ENCODE measurements at regions not wholly inside any gene's neighbourhood (a gene's known extent, or its start where the extent isn't known, plus 50 kb on each side); places are given as distances from the start of the nearest gene placed in this dataset.

DNA sequence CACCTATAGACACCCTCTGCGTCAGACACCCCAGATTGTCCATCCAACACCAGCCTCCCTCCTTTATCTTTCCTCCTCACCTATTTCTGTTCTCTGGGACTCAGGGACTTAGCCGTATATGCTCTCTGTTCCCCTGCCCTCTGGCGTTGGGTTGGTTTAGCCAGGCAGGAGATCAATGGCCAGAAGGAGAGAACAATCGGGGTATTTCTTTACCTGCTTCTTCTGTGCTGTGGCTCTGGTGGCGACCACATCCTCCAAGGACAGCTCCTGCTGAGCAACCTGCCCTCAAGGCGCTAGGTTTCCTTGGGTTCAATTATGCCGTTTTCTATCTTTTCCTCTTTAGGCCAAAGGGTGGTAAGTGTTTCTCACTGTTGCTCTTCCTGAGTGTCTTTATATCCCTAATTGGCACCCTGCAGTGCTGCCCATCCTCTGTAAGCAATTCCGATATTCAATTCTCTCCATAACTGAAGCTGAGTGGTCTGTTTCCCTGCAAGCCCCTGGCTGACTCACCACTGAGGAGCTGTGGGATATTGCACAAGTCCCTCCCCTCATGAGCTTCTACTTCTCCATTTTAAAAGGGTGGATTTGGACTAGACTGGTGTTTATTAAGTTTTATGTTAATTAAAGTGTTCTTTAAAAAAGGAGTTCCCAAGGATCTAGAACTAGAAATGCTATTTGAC is 63.7 kb upstream of the TMTC4 start:
- TF ChIP-seq, protein P1, sequence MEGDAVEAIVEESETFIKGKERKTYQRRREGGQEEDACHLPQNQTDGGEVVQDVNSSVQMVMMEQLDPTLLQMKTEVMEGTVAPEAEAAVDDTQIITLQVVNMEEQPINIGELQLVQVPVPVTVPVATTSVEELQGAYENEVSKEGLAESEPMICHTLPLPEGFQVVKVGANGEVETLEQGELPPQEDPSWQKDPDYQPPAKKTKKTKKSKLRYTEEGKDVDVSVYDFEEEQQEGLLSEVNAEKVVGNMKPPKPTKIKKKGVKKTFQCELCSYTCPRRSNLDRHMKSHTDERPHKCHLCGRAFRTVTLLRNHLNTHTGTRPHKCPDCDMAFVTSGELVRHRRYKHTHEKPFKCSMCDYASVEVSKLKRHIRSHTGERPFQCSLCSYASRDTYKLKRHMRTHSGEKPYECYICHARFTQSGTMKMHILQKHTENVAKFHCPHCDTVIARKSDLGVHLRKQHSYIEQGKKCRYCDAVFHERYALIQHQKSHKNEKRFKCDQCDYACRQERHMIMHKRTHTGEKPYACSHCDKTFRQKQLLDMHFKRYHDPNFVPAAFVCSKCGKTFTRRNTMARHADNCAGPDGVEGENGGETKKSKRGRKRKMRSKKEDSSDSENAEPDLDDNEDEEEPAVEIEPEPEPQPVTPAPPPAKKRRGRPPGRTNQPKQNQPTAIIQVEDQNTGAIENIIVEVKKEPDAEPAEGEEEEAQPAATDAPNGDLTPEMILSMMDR (IDR thresholded peaks at IDR 0.05; ENCODE audit: insufficient read depth, low read depth, low read length, missing control alignments): no peak
- H3K4me3 ChIP-seq (ENCODE audit: low read length): no peak overlapping the region
- no peak for DNase-seq (ENCODE audit: low read depth)

GRCh38 chr13:100735494-100735893 is 60.9 kb upstream of the TMTC4 start:
- DNase-seq (ENCODE audit: low read depth): no peak
- TF ChIP-seq, protein P1 (IDR thresholded peaks at IDR 0.05; ENCODE audit: insufficient read depth, low read depth, low read length, missing control alignments): no peak
- no peak overlapping the region for H3K4me3 ChIP-seq (ENCODE audit: low read length)

DNA sequence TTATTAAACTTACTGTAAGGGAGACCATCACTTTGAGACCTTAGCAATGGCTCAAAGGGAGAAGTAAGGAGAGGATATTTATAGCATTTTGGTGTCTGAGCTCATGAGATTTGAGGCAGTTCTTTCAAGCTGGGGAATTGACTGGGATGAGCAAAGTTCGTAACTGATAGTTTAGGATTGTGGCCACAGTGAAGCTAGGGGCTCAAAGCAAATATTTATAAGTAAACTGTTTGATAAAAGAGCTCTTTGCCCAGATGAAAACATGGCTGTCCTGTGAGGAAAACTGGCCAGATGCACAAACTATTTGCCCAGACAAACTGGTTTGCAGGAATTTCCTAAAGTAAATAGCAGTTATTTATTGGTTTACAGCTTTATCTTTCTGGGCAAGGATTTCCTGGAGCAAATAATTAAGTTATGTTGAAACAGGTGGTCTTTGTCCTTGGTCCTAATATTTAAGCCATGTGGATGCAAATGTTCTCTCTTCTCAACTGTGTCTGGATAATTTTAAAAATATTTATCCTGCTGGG is 59.7 kb upstream of the TMTC4 start:
- no peak for DNase-seq (ENCODE audit: low read depth)
- TF ChIP-seq, protein P1 (IDR thresholded peaks at IDR 0.05; ENCODE audit: insufficient read depth, low read depth, low read length, missing control alignments): no peak

DNA sequence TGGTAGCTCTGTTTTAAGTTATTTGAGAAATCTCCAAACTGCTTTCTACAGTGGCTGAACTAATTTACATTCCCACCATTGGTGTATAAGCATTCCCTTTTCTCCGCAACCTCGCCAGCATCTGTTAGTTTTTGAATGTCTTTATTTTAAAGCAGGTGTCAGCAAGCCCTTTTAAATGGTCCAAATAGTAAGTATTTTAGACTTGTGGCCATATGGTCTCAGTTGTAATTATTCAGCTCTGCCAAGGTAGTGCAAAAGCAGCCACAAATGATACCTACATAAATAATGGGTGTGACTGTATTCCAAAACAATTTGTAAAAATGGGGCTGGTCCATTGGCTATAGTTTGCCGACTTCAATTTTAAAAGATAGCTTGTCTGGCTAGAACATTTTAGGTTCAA is 58.7 kb upstream of the TMTC4 start:
- TF ChIP-seq, protein P1 (IDR thresholded peaks at IDR 0.05; ENCODE audit: insufficient read depth, low read depth, low read length, missing control alignments): no peak
- DNase-seq (ENCODE audit: low read depth): no peak
- H3K4me3 ChIP-seq (ENCODE audit: low read length): no peak overlapping the region

More for the DNA sequence above, 59.7 kb upstream of the TMTC4 start:
- no peak overlapping the region for H3K4me3 ChIP-seq (ENCODE audit: low read length)

GRCh38 chr13:100728201-100728600 is 53.6 kb upstream of the TMTC4 start:
- TF ChIP-seq, protein P1 (IDR thresholded peaks at IDR 0.05; ENCODE audit: insufficient read depth, low read depth, low read length, missing control alignments): no peak
- DNase-seq (ENCODE audit: low read depth): no peak
- no peak overlapping the region for H3K4me3 ChIP-seq (ENCODE audit: low read length)

DNA sequence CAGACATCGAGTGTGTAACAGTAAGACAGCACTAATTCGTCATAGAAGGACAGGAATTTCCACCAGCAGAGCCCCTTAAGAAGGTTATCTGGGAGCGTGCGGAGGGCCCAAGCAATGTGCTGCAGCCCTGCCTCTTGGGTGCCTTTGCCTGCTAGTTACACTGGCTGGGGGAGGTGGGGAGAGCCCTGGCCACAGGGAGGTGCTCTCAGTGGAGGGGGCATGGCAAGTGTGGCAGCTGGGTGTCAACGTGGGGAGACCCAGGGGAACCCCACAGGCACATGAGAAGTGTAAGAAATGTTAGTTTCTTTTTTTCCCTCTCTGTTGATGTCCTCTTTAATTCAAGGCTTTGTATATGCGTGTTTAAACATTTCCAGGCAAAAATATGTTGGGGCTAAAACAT is 50.9 kb upstream of the TMTC4 start:
- H3K4me3 ChIP-seq (ENCODE audit: low read length): no peak overlapping the region
- TF ChIP-seq, protein P1 (IDR thresholded peaks at IDR 0.05; ENCODE audit: insufficient read depth, low read depth, low read length, missing control alignments): no peak
- DNase-seq (ENCODE audit: low read depth): no peak

DNA sequence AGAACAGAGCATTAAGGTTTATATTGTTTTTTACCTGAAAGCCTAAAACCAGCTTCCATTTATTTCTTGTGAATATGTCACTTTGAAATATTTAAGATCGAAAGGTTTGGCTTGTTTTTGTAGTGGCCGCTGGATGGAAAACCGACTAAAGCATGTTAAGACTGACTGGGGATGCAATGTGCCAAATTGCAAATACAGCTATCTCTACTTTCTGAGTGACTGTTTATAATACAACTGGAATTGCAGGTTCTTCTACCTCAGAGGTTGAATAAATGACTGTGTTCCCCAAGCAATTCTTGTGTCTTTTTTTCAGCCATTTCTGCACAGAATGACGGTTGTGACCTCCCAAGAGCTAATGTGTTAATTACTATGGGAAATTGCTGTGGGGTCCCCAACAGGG is 50.0 kb upstream of the TMTC4 start:
- TF ChIP-seq, protein P1 (IDR thresholded peaks at IDR 0.05; ENCODE audit: insufficient read depth, low read depth, low read length, missing control alignments): no peak
- H3K4me3 ChIP-seq (ENCODE audit: low read length): no peak overlapping the region
- peak; percentile 27 for DNase-seq (ENCODE audit: low read depth)

All from epithelial cell of esophagus (primary cell).